ENCODE measurements at regions not wholly inside any gene's neighbourhood (a gene's known extent, or its start where the extent isn't known, plus 50 kb on each side); places are given as distances from the start of the nearest gene placed in this dataset.

DNA sequence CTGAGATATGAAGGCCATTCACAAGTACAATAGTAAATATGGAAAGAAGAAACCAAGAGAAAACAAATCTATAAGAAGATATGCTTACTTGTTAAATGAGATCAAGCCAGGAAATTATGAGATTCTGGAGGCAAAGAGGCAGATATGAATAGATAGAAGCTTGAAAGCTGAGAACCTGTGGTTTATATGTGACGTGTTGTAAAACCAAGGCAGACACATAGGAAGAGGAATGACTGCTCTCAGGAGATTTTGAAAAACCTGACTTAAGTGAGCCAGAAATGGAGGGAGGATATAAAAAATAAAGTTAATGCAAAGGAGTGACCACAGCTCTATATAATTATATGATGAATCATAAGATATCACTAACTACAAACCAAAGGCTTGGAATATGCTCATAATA is 1160.5 kb upstream of the CNTN5 start:
- 100% methylated on average over 1 of the region's 1 CpG for WGBS (ENCODE audit: insufficient coverage)
- H3K4me3 ChIP-seq (ENCODE audit: low read depth, low read length), result no peak overlapping the region
- DNase-seq (ENCODE audit: low read depth in 4 of 6, low spot score in 6 of 6), result no peak

GRCh38 chr11:97862021-97862420 is 1158.7 kb upstream of the CNTN5 start:
- no peak overlapping the region for H3K4me3 ChIP-seq (ENCODE audit: low read depth, low read length)
- H3K4me1 ChIP-seq (ENCODE audit: control insufficient read depth, insufficient read depth, low read length), result no peaks in the 10 kb centered on the region
- DNase-seq (ENCODE audit: low read depth in 4 of 6, low spot score in 6 of 6), result no peak
- 100% methylated on average over 1 of the region's 4 CpGs for WGBS (ENCODE audit: insufficient coverage)
- no peaks in the 10 kb centered on the region for H3K36me3 ChIP-seq (ENCODE audit: control insufficient read depth, insufficient read depth, low read length)
- no peak overlapping the region for H3K27ac ChIP-seq (ENCODE audit: low read depth, low read length)
- H3K27me3 ChIP-seq (ENCODE audit: control insufficient read depth, insufficient read depth, low read length), result no peaks in the 10 kb centered on the region
- no peaks in the 10 kb centered on the region for H3K9me3 ChIP-seq (ENCODE audit: control insufficient read depth, insufficient read depth, low read length)

More for the DNA sequence above, 1160.5 kb upstream of the CNTN5 start:
- Histone ChIP-seq H3K27me3 (ENCODE audit: control insufficient read depth, insufficient read depth, low read length) (no peaks in the 10 kb centered on the region), H3K27ac (ENCODE audit: low read depth, low read length) (no peak overlapping the region), H3K36me3 (ENCODE audit: control insufficient read depth, insufficient read depth, low read length) (no peaks in the 10 kb centered on the region), H3K4me1 (ENCODE audit: control insufficient read depth, insufficient read depth, low read length) (no peaks in the 10 kb centered on the region), H3K9me3 (ENCODE audit: control insufficient read depth, insufficient read depth, low read length) (no peaks in the 10 kb centered on the region)

DNA sequence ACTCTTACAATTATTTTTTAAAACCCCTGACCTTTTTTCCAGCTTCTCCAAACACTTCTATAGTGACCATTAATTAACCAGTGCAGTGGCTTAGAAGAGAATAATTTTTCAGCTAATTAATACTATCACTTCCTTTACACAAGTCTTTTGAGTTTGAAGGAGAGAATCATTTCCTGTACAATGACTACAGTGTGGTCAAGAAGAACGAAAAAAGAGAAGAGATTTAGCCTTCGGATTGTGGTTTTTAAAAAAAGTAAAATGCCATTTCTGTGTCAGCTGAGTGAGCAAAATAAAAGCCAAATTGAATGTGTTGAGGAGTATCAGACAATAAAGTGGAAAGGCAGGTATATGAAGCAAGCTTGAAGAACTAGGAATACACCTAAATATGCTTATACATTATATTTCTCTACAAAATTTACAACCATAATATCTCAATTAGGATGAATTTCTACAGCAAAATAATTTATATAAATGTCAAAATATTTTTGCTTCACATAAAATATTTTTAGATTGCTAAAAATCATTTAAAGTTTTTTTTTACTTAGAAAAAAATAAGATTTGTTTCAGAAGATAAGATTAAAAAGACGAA is 1155.2 kb upstream of the CNTN5 start:
- H3K4me3 ChIP-seq (ENCODE audit: low read depth, low read length), result no peak overlapping the region
- no peaks in the 10 kb centered on the region for H3K9me3 ChIP-seq (ENCODE audit: control insufficient read depth, insufficient read depth, low read length)
- DNase-seq (ENCODE audit: low read depth in 4 of 6, low spot score in 6 of 6), result no peak
- no peak overlapping the region for H3K27ac ChIP-seq (ENCODE audit: low read depth, low read length)
- no peaks in the 10 kb centered on the region for H3K4me1 ChIP-seq (ENCODE audit: control insufficient read depth, insufficient read depth, low read length)
- no peaks in the 10 kb centered on the region for H3K36me3 ChIP-seq (ENCODE audit: control insufficient read depth, insufficient read depth, low read length)
- 100% methylated on average over 1 of the region's 3 CpGs for WGBS (ENCODE audit: insufficient coverage)
- no peaks in the 10 kb centered on the region for H3K27me3 ChIP-seq (ENCODE audit: control insufficient read depth, insufficient read depth, low read length)

DNA sequence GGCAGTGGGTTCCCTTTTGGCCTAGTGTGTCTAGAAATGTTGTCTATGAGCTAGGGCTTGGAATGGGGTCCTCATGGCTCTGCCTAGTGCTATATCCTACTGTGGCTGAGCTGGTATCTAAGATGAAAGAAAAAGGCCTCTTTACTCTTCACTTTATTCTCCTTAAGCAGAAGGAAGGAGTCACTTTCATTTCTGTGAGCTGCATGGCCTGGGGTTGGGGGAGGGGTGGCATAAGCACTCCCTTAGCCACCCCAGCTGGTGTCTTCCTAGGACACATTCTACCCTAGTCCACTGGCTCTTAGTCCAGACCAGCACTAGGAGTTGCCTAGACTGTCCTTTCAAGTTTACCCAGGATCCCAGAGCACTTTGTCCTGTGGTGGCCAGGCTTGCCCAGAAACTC is 1148.9 kb upstream of the CNTN5 start:
- H3K27me3 ChIP-seq (ENCODE audit: control insufficient read depth, insufficient read depth, low read length), result no peaks in the 10 kb centered on the region
- no peak overlapping the region for H3K27ac ChIP-seq (ENCODE audit: low read depth, low read length)
- no peaks in the 10 kb centered on the region for H3K9me3 ChIP-seq (ENCODE audit: control insufficient read depth, insufficient read depth, low read length)
- no peaks in the 10 kb centered on the region for H3K36me3 ChIP-seq (ENCODE audit: control insufficient read depth, insufficient read depth, low read length)
- H3K4me3 ChIP-seq (ENCODE audit: low read depth, low read length), result no peak overlapping the region
- DNase-seq (ENCODE audit: low read depth in 4 of 6, low spot score in 6 of 6), result no peak
- H3K4me1 ChIP-seq (ENCODE audit: control insufficient read depth, insufficient read depth, low read length), result no peaks in the 10 kb centered on the region

GRCh38 chr11:97880209-97880608 is 1140.5 kb upstream of the CNTN5 start:
- Histone ChIP-seq H3K27me3 (ENCODE audit: control insufficient read depth, insufficient read depth, low read length) (no peaks in the 10 kb centered on the region), H3K27ac (ENCODE audit: low read depth, low read length) (no peak overlapping the region), H3K36me3 (ENCODE audit: control insufficient read depth, insufficient read depth, low read length) (no peaks in the 10 kb centered on the region), H3K4me1 (ENCODE audit: control insufficient read depth, insufficient read depth, low read length) (no peaks in the 10 kb centered on the region), H3K4me3 (ENCODE audit: low read depth, low read length) (no peak overlapping the region), H3K9me3 (ENCODE audit: control insufficient read depth, insufficient read depth, low read length) (no peaks in the 10 kb centered on the region)
- no peak for DNase-seq (ENCODE audit: low read depth in 4 of 6, low spot score in 6 of 6)

DNA sequence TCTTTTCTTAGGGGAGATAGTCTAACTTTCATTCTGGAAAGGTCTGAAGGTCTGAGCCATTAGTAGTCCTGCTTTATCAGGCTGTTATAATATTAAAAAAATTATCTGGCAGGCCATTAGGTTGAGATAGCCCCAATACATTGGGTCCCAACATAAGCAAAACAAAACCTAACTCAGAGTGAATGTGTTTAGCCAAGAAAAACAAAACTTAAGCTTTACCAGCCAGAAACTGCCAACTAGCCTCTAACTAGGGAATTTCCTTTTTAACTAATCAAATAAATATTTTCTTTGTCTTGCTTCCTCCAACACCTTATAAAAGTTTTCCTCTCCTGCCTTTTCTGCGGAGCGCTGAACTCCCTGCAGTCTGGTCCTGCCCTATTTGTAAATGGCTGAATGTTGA is 1137.7 kb upstream of the CNTN5 start:
- Histone ChIP-seq H3K27me3 (ENCODE audit: control insufficient read depth, insufficient read depth, low read length) (no peaks in the 10 kb centered on the region), H3K36me3 (ENCODE audit: control insufficient read depth, insufficient read depth, low read length) (no peaks in the 10 kb centered on the region), H3K9me3 (ENCODE audit: control insufficient read depth, insufficient read depth, low read length) (no peaks in the 10 kb centered on the region), H3K27ac (ENCODE audit: low read depth, low read length) (no peak overlapping the region), H3K4me3 (ENCODE audit: low read depth, low read length) (no peak overlapping the region), H3K4me1 (ENCODE audit: control insufficient read depth, insufficient read depth, low read length) (no peaks in the 10 kb centered on the region)
- no peak for DNase-seq (ENCODE audit: low read depth in 4 of 6, low spot score in 6 of 6)
- WGBS (ENCODE audit: insufficient coverage), result no CpG with 5 or more reads among the region's 2 CpGs

GRCh38 chr11:97888641-97889040 is 1132.1 kb upstream of the CNTN5 start:
- 83% methylated on average over 1 of the region's 2 CpGs for WGBS (ENCODE audit: insufficient coverage)
- H3K27ac ChIP-seq (ENCODE audit: low read depth, low read length), result no peak overlapping the region
- no peaks in the 10 kb centered on the region for H3K4me1 ChIP-seq (ENCODE audit: control insufficient read depth, insufficient read depth, low read length)
- no peak overlapping the region for H3K4me3 ChIP-seq (ENCODE audit: low read depth, low read length)
- no peak for DNase-seq (ENCODE audit: low read depth in 4 of 6, low spot score in 6 of 6)
- no peaks in the 10 kb centered on the region for H3K27me3 ChIP-seq (ENCODE audit: control insufficient read depth, insufficient read depth, low read length)
- no peaks in the 10 kb centered on the region for H3K36me3 ChIP-seq (ENCODE audit: control insufficient read depth, insufficient read depth, low read length)
- no peaks in the 10 kb centered on the region for H3K9me3 ChIP-seq (ENCODE audit: control insufficient read depth, insufficient read depth, low read length)

DNA sequence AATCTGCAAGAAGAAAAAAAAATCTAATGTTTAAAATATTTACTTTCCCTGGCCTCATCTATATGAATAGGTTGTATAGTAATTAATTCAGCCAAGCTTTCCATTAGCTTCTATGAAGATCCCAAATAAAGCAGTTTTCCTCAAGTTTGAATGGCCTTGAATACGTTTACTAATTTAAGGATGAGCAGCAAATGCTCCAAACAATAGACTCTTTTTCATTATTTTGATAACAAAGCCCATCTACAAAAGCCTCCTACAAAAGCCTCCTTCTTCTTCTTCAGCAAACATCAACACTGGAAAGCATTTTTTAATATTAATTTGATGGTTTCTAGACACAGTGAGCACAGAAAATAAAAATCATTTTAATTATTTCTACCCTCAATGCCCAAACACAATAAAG is 1130.3 kb upstream of the CNTN5 start:
- Histone ChIP-seq H3K36me3 (ENCODE audit: control insufficient read depth, insufficient read depth, low read length) (no peaks in the 10 kb centered on the region), H3K4me3 (ENCODE audit: low read depth, low read length) (no peak overlapping the region), H3K4me1 (ENCODE audit: control insufficient read depth, insufficient read depth, low read length) (no peaks in the 10 kb centered on the region), H3K27me3 (ENCODE audit: control insufficient read depth, insufficient read depth, low read length) (no peaks in the 10 kb centered on the region), H3K27ac (ENCODE audit: low read depth, low read length) (no peak overlapping the region), H3K9me3 (ENCODE audit: control insufficient read depth, insufficient read depth, low read length) (no peaks in the 10 kb centered on the region)
- no CpG with 5 or more reads among the region's 1 CpG for WGBS (ENCODE audit: insufficient coverage)
- no peak for DNase-seq (ENCODE audit: low read depth in 4 of 6, low spot score in 6 of 6)

- peak in 2 of 6 donors; percentile 28 to 42 for DNase-seq (ENCODE audit: low read depth in 4 of 6, low spot score in 6 of 6)
- Histone ChIP-seq H3K4me1 (ENCODE audit: control insufficient read depth, insufficient read depth, low read length) (no peaks in the 10 kb centered on the region), H3K9me3 (ENCODE audit: control insufficient read depth, insufficient read depth, low read length) (no peaks in the 10 kb centered on the region), H3K36me3 (ENCODE audit: control insufficient read depth, insufficient read depth, low read length) (no peaks in the 10 kb centered on the region), H3K27ac (ENCODE audit: low read depth, low read length) (no peak overlapping the region), H3K27me3 (ENCODE audit: control insufficient read depth, insufficient read depth, low read length) (no peaks in the 10 kb centered on the region), H3K4me3 (ENCODE audit: low read depth, low read length) (no peak overlapping the region)
- no CpG with 5 or more reads among the region's 2 CpGs for WGBS (ENCODE audit: insufficient coverage)
Measured at GRCh38 chr11:97893612-97894011, 1127.1 kb upstream of the CNTN5 start.

DNA sequence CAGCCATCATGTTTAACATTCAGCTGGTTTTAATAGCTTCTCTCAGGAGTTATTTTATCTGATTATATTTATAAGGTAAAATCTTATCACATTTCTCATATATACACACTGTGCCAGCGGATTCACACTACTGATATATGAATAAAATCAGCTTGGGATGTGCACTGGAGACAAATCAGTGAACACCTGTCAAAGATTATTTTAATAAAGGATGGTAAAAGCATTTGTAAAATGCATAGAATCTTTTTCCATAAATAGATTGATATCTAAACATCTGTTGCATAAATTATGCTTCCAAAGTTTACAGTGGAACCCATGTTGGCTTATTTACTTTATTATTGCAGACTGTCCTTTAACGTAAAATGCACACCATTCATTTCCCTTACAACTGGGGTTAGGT is 1125.8 kb upstream of the CNTN5 start:
- Histone ChIP-seq H3K36me3 (ENCODE audit: control insufficient read depth, insufficient read depth, low read length) (no peaks in the 10 kb centered on the region), H3K4me3 (ENCODE audit: low read depth, low read length) (no peak overlapping the region), H3K27me3 (ENCODE audit: control insufficient read depth, insufficient read depth, low read length) (no peaks in the 10 kb centered on the region), H3K9me3 (ENCODE audit: control insufficient read depth, insufficient read depth, low read length) (no peaks in the 10 kb centered on the region), H3K4me1 (ENCODE audit: control insufficient read depth, insufficient read depth, low read length) (no peaks in the 10 kb centered on the region), H3K27ac (ENCODE audit: low read depth, low read length) (no peak overlapping the region)
- WGBS (ENCODE audit: insufficient coverage), result no CpG with 5 or more reads among the region's 2 CpGs
- DNase-seq (ENCODE audit: low read depth in 4 of 6, low spot score in 6 of 6), result no peak

Data from spinal cord (tissue), 9 donors.